ENCODE measurements at regions not wholly inside any gene's neighbourhood (a gene's known extent, or its start where the extent isn't known, plus 50 kb on each side); places are given as distances from the start of the nearest gene placed in this dataset.

- no peak for TF ChIP-seq CTCF (conservative IDR thresholded peaks at IDR 0.05; ENCODE audit: low read depth, low read length)
- no peak for TF ChIP-seq EZH2 (IDR thresholded peaks at IDR 0.05; ENCODE audit: low read length, unreplicated experiment)
- TF ChIP-seq EZH2phosphoT487 (IDR thresholded peaks at IDR 0.05; ENCODE audit: borderline replicate concordance, low read length) = no peak
These were observed 144.0 kb upstream of the OPCML start for GRCh38 chr11:133676265-133676664.
